ENCODE measurements at regions not wholly inside any gene's neighbourhood (a gene's known extent, or its start where the extent isn't known, plus 50 kb on each side); places are given as distances from the start of the nearest gene placed in this dataset.

- TF ChIP-seq EP300 (IDR thresholded peaks at IDR 0.05), result no peak
- TF ChIP-seq POLR2AphosphoS5 (IDR thresholded peaks at IDR 0.05), result no peak
- TF ChIP-seq CTCF (IDR thresholded peaks at IDR 0.05), result no peak
- no peak for TF ChIP-seq POLR2A (IDR thresholded peaks at IDR 0.05)
- H3K27me3 ChIP-seq, result no peaks in the 10 kb centered on the region
- H3K4me1 ChIP-seq, result no peaks in the 10 kb centered on the region
- H3K4me3 ChIP-seq, result no peak overlapping the region
- no peak overlapping the region for H3K27ac ChIP-seq
- H3K9me3 ChIP-seq, result no peaks in the 10 kb centered on the region
- WGBS, 2 donors (ENCODE audit: low coverage in 1 of 2), result 91 to 95% methylated on average over 2 of the region's 2 CpGs
- no peaks in the 10 kb centered on the region for H3K36me3 ChIP-seq
- ATAC-seq, result no peak
Measured at GRCh38 chr5:57627661-57628060, 145.1 kb upstream of the ACTBL2 start.

- H3K27me3 ChIP-seq, result no peaks in the 10 kb centered on the region
- no peaks in the 10 kb centered on the region for H3K9me3 ChIP-seq
- H3K4me3 ChIP-seq, result no peak overlapping the region
- H3K27ac ChIP-seq, result no peak overlapping the region
- no peaks in the 10 kb centered on the region for H3K4me1 ChIP-seq
- H3K36me3 ChIP-seq, result no peaks in the 10 kb centered on the region
- no peak for TF ChIP-seq EP300 (IDR thresholded peaks at IDR 0.05)
- TF ChIP-seq POLR2AphosphoS5 (IDR thresholded peaks at IDR 0.05), result no peak
- no peak for TF ChIP-seq POLR2A (IDR thresholded peaks at IDR 0.05)
- no peak for TF ChIP-seq CTCF (IDR thresholded peaks at IDR 0.05)
- WGBS, 2 donors (ENCODE audit: low coverage in 1 of 2), result 60% methylated on average over 1 of the region's 1 CpG; no CpG with 5 or more reads in 1 of the 2 donors
- ATAC-seq, result no peak
Measured at GRCh38 chr5:57626703-57627102, 144.1 kb upstream of the ACTBL2 start.

- Histone ChIP-seq H3K4me1 (no peaks in the 10 kb centered on the region), H3K36me3 (no peaks in the 10 kb centered on the region), H3K27ac (no peak overlapping the region), H3K9me3 (no peaks in the 10 kb centered on the region), H3K4me3 (no peak overlapping the region), H3K27me3 (no peaks in the 10 kb centered on the region)
- no peak for ATAC-seq
- TF ChIP-seq CTCF (IDR thresholded peaks at IDR 0.05), result no peak
- no peak for TF ChIP-seq POLR2AphosphoS5 (IDR thresholded peaks at IDR 0.05)
- WGBS, 2 donors (ENCODE audit: low coverage in 1 of 2), result 77 to 80% methylated on average over 3 of the region's 3 CpGs
Measured at GRCh38 chr5:57621624-57622023, 139.0 kb upstream of the ACTBL2 start.

GRCh38 chr5:57618767-57619381, 136.3 kb upstream of the ACTBL2 start:
- H3K36me3 ChIP-seq, result no peaks in the 10 kb centered on the region
- no peak for ATAC-seq
- no peak for TF ChIP-seq CTCF (IDR thresholded peaks at IDR 0.05)
- TF ChIP-seq POLR2AphosphoS5 (IDR thresholded peaks at IDR 0.05), result no peak
- TF ChIP-seq POLR2A (IDR thresholded peaks at IDR 0.05), result no peak
- TF ChIP-seq EP300 (IDR thresholded peaks at IDR 0.05), result no peak
- 92 to 100% methylated on average over 4 of the region's 4 CpGs for WGBS, 2 donors (ENCODE audit: low coverage in 1 of 2)
- H3K27me3 ChIP-seq, result no peaks in the 10 kb centered on the region
- H3K27ac ChIP-seq, result no peak overlapping the region
- H3K9me3 ChIP-seq, result no peaks in the 10 kb centered on the region
- no peak overlapping the region for H3K4me3 ChIP-seq
- no peaks in the 10 kb centered on the region for H3K4me1 ChIP-seq

- Histone ChIP-seq H3K4me1 (no peaks in the 10 kb centered on the region), H3K4me3 (no peak overlapping the region), H3K9me3 (no peaks in the 10 kb centered on the region), H3K27me3 (no peaks in the 10 kb centered on the region), H3K36me3 (no peaks in the 10 kb centered on the region), H3K27ac (no peak overlapping the region)
- TF ChIP-seq EP300 (IDR thresholded peaks at IDR 0.05) (no peak), CTCF (IDR thresholded peaks at IDR 0.05) (no peak), POLR2AphosphoS5 (IDR thresholded peaks at IDR 0.05) (no peak), POLR2A (IDR thresholded peaks at IDR 0.05) (no peak)
- ATAC-seq, result no peak
Measured at GRCh38 chr5:57613741-57614140, 131.1 kb upstream of the ACTBL2 start.
